B cell (primary cell): ENCODE measurements at regions not wholly inside any gene's neighbourhood (a gene's known extent, or its start where the extent isn't known, plus 50 kb on each side); places are given as distances from the start of the nearest gene placed in this dataset.

Experiments
- CTCF ChIP-seq: fragments of 200-600 bp; IDR thresholded peaks from one replicate; pipeline ENCODE4 v1.8.0; 2022; ENCODE audit warnings: antibody characterized with exemption, mild to moderate bottlenecking
- EZH2 ChIP-seq: IDR thresholded peaks from 2 replicates; pipeline ENCODE4 v1.6.1; 2012; ENCODE audit warnings: borderline replicate concordance, low read depth, mild to moderate bottlenecking, moderate library complexity, low read length; ENCODE audit not compliant: insufficient read depth, poor library complexity, severe bottlenecking

- TF ChIP-seq CTCF = no peak
- TF ChIP-seq EZH2 = no peak
These were observed 204.5 kb downstream of the TXNL1 start for GRCh38 chr18:56433919-56434318.
